ENCODE measurements at regions not wholly inside any gene's neighbourhood (a gene's known extent, or its start where the extent isn't known, plus 50 kb on each side); places are given as distances from the start of the nearest gene placed in this dataset.

DNA sequence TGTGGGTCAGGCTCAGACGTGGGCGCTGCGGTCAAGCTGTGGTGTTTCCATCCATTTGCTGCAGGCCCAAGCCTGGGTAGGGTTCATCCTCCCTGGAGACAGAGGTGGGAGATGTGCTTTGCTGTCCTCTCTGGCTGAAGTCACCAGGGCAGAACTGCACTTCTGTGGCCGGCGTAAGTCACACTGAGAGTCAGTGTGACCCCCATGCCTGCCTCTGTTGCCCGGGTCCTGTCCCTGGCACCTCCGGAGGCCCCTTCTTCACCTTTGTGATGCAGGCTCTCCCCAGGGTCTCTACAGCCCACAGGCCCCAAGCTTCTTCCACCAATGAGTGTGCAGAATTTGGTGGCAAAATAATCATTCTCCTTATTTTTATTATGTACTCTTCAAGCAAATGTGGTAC is 53.8 kb upstream of the DACT2 start:
- TF ChIP-seq, protein P1, sequence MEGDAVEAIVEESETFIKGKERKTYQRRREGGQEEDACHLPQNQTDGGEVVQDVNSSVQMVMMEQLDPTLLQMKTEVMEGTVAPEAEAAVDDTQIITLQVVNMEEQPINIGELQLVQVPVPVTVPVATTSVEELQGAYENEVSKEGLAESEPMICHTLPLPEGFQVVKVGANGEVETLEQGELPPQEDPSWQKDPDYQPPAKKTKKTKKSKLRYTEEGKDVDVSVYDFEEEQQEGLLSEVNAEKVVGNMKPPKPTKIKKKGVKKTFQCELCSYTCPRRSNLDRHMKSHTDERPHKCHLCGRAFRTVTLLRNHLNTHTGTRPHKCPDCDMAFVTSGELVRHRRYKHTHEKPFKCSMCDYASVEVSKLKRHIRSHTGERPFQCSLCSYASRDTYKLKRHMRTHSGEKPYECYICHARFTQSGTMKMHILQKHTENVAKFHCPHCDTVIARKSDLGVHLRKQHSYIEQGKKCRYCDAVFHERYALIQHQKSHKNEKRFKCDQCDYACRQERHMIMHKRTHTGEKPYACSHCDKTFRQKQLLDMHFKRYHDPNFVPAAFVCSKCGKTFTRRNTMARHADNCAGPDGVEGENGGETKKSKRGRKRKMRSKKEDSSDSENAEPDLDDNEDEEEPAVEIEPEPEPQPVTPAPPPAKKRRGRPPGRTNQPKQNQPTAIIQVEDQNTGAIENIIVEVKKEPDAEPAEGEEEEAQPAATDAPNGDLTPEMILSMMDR (conservative IDR thresholded peaks at IDR 0.05; ENCODE audit: low read length), result no peak
- TF ChIP-seq EZH2phosphoT487 (IDR thresholded peaks at IDR 0.05; ENCODE audit: borderline replicate concordance), result no peak

All from Loucy (cell line).